ENCODE measurements at regions not wholly inside any gene's neighbourhood (a gene's known extent, or its start where the extent isn't known, plus 50 kb on each side); places are given as distances from the start of the nearest gene placed in this dataset.

DNA sequence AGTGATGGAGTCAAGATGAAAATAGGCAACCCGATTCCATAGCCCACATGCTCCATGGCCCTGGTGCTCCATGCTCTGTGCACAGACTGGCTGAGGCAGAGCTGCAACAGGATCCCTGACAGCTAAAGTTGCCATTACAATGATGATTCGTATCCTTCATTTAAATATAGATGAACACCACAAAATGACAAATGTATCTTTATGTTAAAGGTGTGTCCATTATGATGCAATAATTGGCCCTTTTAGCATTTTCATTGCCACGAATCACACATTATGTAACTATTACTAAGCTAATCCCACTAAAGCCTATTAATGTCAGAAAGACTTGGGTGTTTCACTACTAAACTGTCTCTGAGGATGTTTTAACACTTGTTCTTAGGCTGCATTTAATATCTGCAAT is 270.2 kb upstream of the THBS1 start:
- peaks cover 0 to 3% of the 10 kb centered on the region in 2 experiments for H3K27me3 ChIP-seq (ENCODE audit: control insufficient read depth in 1 of 2, insufficient read depth in 2 of 2, low read length in 2 of 2)
- H3K4me3 ChIP-seq (ENCODE audit: low read length) = no peak overlapping the region
- no peaks in the 10 kb centered on the region for H3K4me1 ChIP-seq (ENCODE audit: insufficient read depth, low read length)
- ATAC-seq (ENCODE audit: poor library complexity) = no peak
- POLR2A ChIA-PET = no interaction called here
- no peak for DNase-seq
- no peaks in the 10 kb centered on the region for H3K9me3 Mint-ChIP-seq
- intact Hi-C loops (cut with DNase I, micrococcal nuclease) = no loop called here
- TF ChIP-seq, protein P1, sequence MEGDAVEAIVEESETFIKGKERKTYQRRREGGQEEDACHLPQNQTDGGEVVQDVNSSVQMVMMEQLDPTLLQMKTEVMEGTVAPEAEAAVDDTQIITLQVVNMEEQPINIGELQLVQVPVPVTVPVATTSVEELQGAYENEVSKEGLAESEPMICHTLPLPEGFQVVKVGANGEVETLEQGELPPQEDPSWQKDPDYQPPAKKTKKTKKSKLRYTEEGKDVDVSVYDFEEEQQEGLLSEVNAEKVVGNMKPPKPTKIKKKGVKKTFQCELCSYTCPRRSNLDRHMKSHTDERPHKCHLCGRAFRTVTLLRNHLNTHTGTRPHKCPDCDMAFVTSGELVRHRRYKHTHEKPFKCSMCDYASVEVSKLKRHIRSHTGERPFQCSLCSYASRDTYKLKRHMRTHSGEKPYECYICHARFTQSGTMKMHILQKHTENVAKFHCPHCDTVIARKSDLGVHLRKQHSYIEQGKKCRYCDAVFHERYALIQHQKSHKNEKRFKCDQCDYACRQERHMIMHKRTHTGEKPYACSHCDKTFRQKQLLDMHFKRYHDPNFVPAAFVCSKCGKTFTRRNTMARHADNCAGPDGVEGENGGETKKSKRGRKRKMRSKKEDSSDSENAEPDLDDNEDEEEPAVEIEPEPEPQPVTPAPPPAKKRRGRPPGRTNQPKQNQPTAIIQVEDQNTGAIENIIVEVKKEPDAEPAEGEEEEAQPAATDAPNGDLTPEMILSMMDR (IDR thresholded peaks at IDR 0.05) = no peak
- H3K36me3 ChIP-seq (ENCODE audit: insufficient read depth, low read length) = no peaks in the 10 kb centered on the region
- no peaks in the 10 kb centered on the region for H3K9me3 ChIP-seq (ENCODE audit: control insufficient read depth in 1 of 2, insufficient read depth in 1 of 2, low read length in 2 of 2)
- H3K27ac Mint-ChIP-seq = no peak overlapping the region
- H3K36me3 Mint-ChIP-seq (ENCODE audit: low read depth) = no peaks in the 10 kb centered on the region
- no peak overlapping the region for H3K27ac ChIP-seq (ENCODE audit: low read depth in 1 of 2, low read length in 2 of 2)
- CTCF ChIA-PET = no interaction called here
- H3K4me3 Mint-ChIP-seq = no peak overlapping the region
- H3K27me3 Mint-ChIP-seq = peaks cover 8% of the 10 kb centered on the region
- H3K4me1 Mint-ChIP-seq (ENCODE audit: low read depth) = no peaks in the 10 kb centered on the region

DNA sequence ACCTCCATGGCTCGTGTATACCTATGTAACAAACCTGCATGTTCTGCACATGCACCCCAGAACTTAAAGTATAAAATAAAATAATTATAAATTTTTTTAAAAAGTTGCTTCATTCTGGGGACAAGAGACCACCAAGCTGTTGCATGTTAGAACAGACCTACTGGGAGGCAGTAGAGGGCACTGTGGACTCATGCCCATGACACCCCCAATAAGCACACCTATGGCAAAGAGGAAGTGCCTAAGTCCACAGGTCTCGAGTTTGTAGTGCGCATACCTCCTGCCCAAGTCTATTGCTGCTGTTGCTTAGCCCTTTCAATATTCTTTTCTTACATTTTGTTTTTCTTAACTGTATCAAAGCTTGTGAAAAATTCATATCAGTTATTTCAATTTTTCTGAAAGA is 267.9 kb upstream of the THBS1 start:
- Histone ChIP-seq H3K36me3 (ENCODE audit: insufficient read depth, low read length) (no peaks in the 10 kb centered on the region), H3K9me3 (ENCODE audit: control insufficient read depth in 1 of 2, insufficient read depth in 1 of 2, low read length in 2 of 2) (no peaks in the 10 kb centered on the region), H3K4me1 (ENCODE audit: insufficient read depth, low read length) (no peaks in the 10 kb centered on the region), H3K27me3 (ENCODE audit: control insufficient read depth in 1 of 2, insufficient read depth in 2 of 2, low read length in 2 of 2) (peaks cover 0 to 3% of the 10 kb centered on the region in 2 experiments), H3K4me3 (ENCODE audit: low read length) (no peak overlapping the region), H3K27ac (ENCODE audit: low read depth in 1 of 2, low read length in 2 of 2) (no peak overlapping the region)
- ATAC-seq (ENCODE audit: poor library complexity) = no peak
- no peaks in the 10 kb centered on the region for H3K9me3 Mint-ChIP-seq
- H3K27me3 Mint-ChIP-seq = no peaks in the 10 kb centered on the region
- no peak overlapping the region for H3K27ac Mint-ChIP-seq
- intact Hi-C loops (cut with DNase I, micrococcal nuclease) = no loop called here
- no peak overlapping the region for H3K4me3 Mint-ChIP-seq
- TF ChIP-seq, protein P1 (IDR thresholded peaks at IDR 0.05) = no peak
- ChIA-PET CTCF (no interaction called here), POLR2A (no interaction called here)
- peak in 2 of 14 experiments; percentile 3 to 34 for DNase-seq
- H3K36me3 Mint-ChIP-seq (ENCODE audit: low read depth) = no peaks in the 10 kb centered on the region
- H3K4me1 Mint-ChIP-seq (ENCODE audit: low read depth) = no peaks in the 10 kb centered on the region

DNA sequence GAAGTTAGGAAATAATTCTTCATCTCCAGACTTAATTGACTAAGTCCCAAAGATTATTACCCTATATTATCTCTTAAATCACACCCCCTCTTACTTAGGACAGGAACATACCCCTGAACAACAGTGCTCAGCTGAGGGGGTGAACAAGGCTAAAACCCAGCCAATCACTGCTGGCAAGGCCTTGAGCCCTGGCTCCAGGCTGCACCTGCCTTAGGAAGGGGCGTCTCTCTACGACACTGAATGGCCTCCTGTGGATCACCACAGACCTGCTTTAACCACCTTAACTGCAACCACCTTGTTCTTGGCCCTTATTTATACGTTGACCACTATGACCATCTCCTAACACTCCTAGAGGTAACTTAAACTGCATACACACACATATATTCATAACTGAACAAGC is 267.4 kb upstream of the THBS1 start:
- no peak for ATAC-seq (ENCODE audit: poor library complexity)
- H3K36me3 Mint-ChIP-seq (ENCODE audit: low read depth) = no peaks in the 10 kb centered on the region
- ChIA-PET POLR2A (no interaction called here), CTCF (no interaction called here)
- H3K4me3 Mint-ChIP-seq = no peak overlapping the region
- intact Hi-C loops (cut with DNase I, micrococcal nuclease) = no loop called here
- no peaks in the 10 kb centered on the region for H3K27me3 Mint-ChIP-seq
- Histone ChIP-seq H3K4me3 (ENCODE audit: low read length) (no peak overlapping the region), H3K4me1 (ENCODE audit: insufficient read depth, low read length) (no peaks in the 10 kb centered on the region), H3K27me3 (ENCODE audit: control insufficient read depth in 1 of 2, insufficient read depth in 2 of 2, low read length in 2 of 2) (peaks cover 0 to 3% of the 10 kb centered on the region in 2 experiments), H3K36me3 (ENCODE audit: insufficient read depth, low read length) (no peaks in the 10 kb centered on the region), H3K27ac (ENCODE audit: low read depth in 1 of 2, low read length in 2 of 2) (no peak overlapping the region), H3K9me3 (ENCODE audit: control insufficient read depth in 1 of 2, insufficient read depth in 1 of 2, low read length in 2 of 2) (no peaks in the 10 kb centered on the region)
- H3K4me1 Mint-ChIP-seq (ENCODE audit: low read depth) = no peaks in the 10 kb centered on the region
- TF ChIP-seq, protein P1 (IDR thresholded peaks at IDR 0.05) = no peak
- H3K9me3 Mint-ChIP-seq = no peaks in the 10 kb centered on the region
- no peak for DNase-seq
- H3K27ac Mint-ChIP-seq = no peak overlapping the region

Data from CD4-positive, alpha-beta T cell (primary cell).